SK-N-MC (cell line): ENCODE measurements at regions not wholly inside any gene's neighbourhood (a gene's known extent, or its start where the extent isn't known, plus 50 kb on each side); places are given as distances from the start of the nearest gene placed in this dataset.

ENCODE experiments used
- EZH2 ChIP-seq: fragments of 200-600 bp; sonication (generic); IDR thresholded peaks from one replicate; pipeline ENCODE4 v1.6.1; 2017; ENCODE audit warnings: antibody characterized with exemption
- POLR2AphosphoS5 ChIP-seq: IDR thresholded peaks from 2 replicates; pipeline ENCODE4 v1.6.1; 2012; ENCODE audit warnings: mild to moderate bottlenecking, low read depth, low read length, borderline replicate concordance

DNA sequence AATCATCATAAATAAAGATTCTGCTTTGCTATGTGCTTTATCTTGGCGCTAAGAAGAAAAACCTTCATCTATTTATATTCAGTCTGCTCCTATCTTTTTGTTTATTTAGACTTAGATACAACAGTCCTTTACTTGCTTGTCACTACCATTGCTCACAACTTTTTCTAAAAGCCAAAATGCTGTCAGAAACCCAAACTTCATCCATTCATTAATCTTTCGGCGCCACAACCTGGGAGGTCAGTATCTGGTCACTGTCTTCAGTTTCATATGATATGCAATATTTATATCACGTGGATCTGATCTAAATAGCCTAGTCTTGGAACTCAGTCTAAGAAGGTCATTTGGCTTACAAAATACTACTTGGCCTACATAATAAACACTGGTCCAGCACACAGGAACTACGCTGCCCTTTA is 159.3 kb upstream of the TARS1 start:
- no peak for TF ChIP-seq POLR2AphosphoS5
- TF ChIP-seq EZH2, result no peak
